Fibroblast of the aortic adventitia (primary cell): ENCODE measurements at regions not wholly inside any gene's neighbourhood (a gene's known extent, or its start where the extent isn't known, plus 50 kb on each side); places are given as distances from the start of the nearest gene placed in this dataset.

Experiments
- DNase-seq: peaks from one replicate; pipeline ENCODE4 v3.0.0-alpha.2; 2010; ENCODE audit warnings: low read depth
- H3K4me3 ChIP-seq: 2 replicates; pipeline ENCODE4 v1.5.1; 2011; ENCODE audit warnings: low read depth, mild to moderate bottlenecking, control low read depth, low read length, moderate library complexity
- TF ChIP-seq, protein P1 (sequence below): IDR thresholded peaks from 2 replicates; pipeline ENCODE4 v1.5.1; 2011; ENCODE audit warnings: mild to moderate bottlenecking, low read length, control low read depth, inconsistent platforms; ENCODE audit not compliant: insufficient read depth

DNA sequence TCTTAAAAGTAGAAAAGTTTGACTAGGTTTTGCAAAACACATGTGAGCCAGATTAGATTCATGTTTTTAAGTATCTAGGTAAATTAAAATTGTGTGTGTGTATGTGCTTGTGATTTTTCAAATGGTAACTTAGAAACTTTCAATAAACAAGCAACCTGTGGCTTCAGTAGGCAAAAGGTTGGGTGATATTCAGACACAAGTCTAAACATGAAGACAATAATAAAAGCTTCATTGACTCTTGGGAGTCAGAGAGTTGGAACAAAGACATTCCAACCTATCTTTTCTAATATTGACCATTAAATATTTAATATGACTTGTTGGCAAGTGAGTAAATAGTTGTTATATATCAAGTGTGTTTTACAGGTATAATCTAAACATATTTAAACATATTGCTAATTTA lies 1049.6 kb upstream of the ADGRL4 start:
- TF ChIP-seq, protein P1, sequence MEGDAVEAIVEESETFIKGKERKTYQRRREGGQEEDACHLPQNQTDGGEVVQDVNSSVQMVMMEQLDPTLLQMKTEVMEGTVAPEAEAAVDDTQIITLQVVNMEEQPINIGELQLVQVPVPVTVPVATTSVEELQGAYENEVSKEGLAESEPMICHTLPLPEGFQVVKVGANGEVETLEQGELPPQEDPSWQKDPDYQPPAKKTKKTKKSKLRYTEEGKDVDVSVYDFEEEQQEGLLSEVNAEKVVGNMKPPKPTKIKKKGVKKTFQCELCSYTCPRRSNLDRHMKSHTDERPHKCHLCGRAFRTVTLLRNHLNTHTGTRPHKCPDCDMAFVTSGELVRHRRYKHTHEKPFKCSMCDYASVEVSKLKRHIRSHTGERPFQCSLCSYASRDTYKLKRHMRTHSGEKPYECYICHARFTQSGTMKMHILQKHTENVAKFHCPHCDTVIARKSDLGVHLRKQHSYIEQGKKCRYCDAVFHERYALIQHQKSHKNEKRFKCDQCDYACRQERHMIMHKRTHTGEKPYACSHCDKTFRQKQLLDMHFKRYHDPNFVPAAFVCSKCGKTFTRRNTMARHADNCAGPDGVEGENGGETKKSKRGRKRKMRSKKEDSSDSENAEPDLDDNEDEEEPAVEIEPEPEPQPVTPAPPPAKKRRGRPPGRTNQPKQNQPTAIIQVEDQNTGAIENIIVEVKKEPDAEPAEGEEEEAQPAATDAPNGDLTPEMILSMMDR: no peak
- no peak overlapping the region for H3K4me3 ChIP-seq
- DNase-seq: no peak

DNA sequence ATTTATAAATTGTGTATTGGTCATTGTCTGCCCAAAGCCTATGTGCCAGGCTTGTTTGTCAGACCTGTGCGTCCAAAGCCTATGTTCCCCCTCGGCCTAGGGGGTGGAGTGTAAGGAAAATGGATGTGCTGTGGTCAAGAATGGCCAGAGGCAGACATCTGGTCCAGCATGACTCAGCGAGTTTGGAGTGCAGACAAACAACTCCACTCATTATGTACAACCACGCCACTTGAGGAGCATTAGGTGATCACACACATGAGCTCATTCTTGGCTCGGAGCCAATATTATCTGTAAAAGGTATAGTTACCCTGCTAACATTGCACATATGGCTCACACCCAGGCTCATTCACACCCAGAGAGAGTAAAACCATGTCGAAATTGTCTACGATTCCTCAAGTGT lies 1047.6 kb upstream of the ADGRL4 start:
- TF ChIP-seq, protein P1: no peak
- peak; percentile 49 for DNase-seq
- no peak overlapping the region for H3K4me3 ChIP-seq

DNA sequence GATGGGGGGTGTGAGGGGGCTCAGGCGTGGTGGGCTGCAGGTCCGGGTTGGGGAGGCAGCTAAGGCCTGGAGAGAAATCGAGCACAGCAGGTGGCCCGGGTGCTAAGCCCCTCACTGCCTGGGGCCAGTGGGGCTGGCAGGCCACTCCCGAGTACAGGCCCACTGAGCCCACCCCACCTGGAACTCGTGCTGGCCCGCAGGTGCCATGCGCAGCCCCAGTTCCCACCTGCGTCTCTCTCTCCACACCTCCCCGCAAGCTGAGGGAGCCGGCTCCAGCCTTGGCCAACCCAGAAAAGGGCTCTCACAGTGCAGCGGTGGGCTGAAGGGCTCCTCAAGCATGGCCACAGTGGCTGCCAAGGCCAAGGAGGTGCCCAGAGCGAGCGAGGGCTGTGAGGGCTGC lies 1047.1 kb upstream of the ADGRL4 start:
- H3K4me3 ChIP-seq: no peak overlapping the region
- TF ChIP-seq, protein P1: no peak
- DNase-seq: no peak

DNA sequence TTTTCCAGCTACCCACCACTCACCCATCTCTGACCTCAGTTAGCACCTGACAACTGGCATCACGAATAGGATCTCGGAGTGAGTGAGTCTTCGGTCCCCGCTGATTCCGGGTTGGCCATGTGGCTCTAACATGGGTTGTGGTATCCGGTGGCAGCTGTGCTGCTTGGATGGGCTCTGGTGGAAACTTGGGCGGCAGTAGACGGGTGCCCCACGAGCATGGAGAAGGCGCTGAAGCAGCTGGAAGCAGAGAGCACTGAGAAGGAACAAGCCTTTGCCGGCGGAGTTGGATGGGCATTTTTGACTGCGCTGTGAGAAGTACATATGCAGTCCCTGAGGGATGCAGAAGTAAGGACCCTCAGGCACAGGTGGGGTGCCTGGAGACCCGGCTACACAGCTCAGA lies 1044.0 kb upstream of the ADGRL4 start:
- no peak overlapping the region for H3K4me3 ChIP-seq
- TF ChIP-seq, protein P1: no peak
- DNase-seq: no peak

DNA sequence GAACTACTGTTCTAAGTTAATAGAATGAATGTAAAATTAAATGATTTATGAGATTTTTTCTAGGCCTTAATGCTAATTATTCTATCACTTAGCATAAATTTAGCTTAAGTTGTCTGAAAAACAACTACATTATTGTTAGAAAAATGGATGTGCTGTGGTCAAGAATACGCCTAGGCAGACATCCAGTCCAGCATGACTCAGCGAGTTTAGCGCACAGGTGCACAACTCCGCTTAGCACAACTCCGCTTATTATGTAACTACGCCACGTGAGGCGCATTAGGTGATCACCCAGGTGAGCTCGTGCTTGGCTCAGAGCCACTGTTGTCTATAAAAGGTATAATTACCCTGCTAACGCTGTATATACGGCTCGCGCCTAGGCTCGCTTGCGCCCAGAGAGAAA lies 1043.6 kb upstream of the ADGRL4 start:
- TF ChIP-seq, protein P1: no peak
- no peak for DNase-seq

DNA sequence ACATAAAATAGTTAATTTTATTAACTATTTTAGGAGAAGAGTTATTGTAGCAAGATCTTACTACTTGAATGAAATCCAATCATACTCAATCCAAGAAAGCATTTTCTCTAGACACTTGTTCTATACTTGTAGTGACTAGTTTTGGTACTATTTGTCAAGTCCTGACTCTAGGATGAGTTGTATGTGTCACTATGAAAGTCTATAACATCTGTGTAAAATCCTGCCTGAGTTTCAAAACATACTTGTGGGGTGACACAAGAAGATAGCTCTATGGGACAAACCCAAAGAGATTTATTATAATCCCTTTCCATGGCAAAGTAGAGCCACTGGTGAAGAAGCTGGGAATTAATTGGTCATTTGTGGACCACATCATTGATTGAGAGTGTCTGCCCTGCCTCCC lies 1042.2 kb upstream of the ADGRL4 start:
- H3K4me3 ChIP-seq: no peak overlapping the region
- DNase-seq: no peak
- TF ChIP-seq, protein P1: no peak

More for the DNA sequence above, 1043.6 kb upstream of the ADGRL4 start:
- H3K4me3 ChIP-seq: no peak overlapping the region

DNA sequence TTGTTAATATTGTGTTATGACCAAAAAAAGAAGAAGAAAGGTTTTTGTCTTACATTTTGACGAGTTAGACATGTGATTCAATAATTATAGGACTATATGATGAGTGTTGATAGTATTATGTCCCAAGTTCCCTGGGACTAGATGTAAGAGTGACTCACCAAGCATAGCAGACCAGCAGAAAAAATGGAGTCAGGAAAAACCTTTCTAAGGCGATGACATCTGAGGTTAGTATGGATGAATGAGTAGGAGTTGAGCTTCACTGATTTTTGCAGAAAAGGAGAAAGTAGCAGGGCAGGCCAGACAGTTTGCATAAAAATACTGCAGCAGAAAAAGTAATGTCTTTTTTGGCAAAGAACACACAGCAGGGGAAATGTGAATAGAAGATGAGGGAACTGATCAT lies 1041.3 kb upstream of the ADGRL4 start:
- TF ChIP-seq, protein P1: no peak
- H3K4me3 ChIP-seq: no peak overlapping the region
- peak; percentile 9 for DNase-seq
